NCI-H146 treated with DMSO at 0.1 percent for 48 hours (cell line): ENCODE measurements at regions not wholly inside any gene's neighbourhood (a gene's known extent, or its start where the extent isn't known, plus 50 kb on each side); places are given as distances from the start of the nearest gene placed in this dataset.

Experiments
- DNase-seq: peaks from one replicate; lab custom pipeline; 2025; ENCODE audit not compliant: unreplicated experiment; lab: John Stamatoyannopoulos, UW

- no peak for DNase-seq
These were observed 1394.7 kb downstream of the BRD1 start for GRCh38 chr22:48432781-48433518.

- DNase-seq: no peak
These were observed 1395.9 kb downstream of the BRD1 start for GRCh38 chr22:48431536-48432315.

- DNase-seq: no peak
These were observed 1396.7 kb downstream of the BRD1 start for GRCh38 chr22:48431014-48431413.

- no peak for DNase-seq
These were observed 1398.1 kb downstream of the BRD1 start for GRCh38 chr22:48429446-48430020.

- DNase-seq: no peak
These were observed 1398.9 kb downstream of the BRD1 start for GRCh38 chr22:48428631-48429371.

DNA sequence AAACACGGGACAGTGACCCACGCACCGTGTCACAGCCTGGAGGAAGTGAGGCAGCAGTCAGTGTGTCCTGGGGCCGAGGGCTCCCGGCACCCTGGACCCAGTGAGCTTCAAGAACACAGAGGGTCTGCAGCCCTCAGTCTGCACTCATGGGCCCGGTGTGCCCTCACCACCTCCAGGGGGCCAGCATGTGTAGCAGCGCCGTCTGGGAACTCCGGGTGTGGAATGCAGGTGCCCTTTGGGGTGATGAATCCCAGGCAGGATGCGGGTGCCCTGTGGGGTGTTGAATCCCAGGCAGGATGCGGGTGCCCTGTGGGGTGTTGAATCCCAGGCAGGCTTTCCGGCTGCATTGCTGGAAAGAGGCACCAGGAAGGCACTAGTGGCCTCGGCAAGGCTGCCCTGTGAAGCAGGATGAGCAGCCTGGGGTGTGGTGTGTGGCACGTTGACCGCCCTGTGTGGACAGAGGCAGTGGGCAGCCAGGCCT, 1399.9 kb downstream of the BRD1 start:
- DNase-seq: no peak

DNA sequence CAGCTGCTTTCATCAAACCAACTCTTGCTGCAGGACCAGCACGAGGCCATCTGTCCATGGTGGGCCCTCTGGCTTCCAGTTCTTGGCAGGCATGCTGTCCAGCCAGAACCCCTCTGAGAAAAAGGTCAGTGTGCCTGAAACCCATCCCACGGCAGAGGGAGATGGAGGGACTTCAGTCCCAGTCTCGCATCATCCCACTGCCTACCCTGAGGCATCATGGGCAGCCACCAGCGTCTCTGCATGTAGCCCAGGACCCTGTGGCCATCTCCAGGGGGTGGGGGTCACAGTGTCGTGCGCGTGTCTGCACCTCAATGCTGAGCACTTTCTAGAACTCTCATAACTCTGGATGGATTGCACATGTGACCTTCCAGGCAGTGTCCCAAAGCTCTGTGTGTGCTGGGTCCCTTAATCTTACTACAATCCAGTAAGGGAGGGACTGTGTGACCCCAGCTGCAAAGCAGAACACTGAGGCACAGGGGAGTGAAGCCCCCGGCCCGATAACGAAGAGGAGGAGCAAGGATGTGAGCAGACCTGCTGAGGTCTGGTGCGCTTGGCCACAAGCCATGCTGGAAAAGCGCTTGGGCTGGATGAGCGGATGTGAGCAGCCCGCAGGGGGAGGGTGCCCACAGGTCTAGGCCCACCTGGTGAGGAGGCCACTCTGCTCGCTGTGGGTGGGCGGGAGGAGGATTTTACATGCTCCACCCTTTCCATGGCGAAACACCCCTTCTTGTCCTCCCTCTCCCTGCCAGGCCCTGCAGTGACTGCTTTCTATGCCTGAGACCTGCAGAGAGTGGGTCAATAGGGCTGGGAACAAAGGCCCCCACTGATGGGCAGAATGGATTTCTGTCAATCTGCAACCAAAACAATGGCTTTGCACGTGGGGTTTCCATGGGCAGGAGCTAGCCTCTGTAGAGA, 1401.0 kb downstream of the BRD1 start:
- DNase-seq: no peak

- no peak for DNase-seq
These were observed 1402.0 kb downstream of the BRD1 start for GRCh38 chr22:48425641-48426040.

GRCh38 chr22:48425091-48425506, 1402.6 kb downstream of the BRD1 start:
- no peak for DNase-seq

- no peak for DNase-seq
These were observed 1403.0 kb downstream of the BRD1 start for GRCh38 chr22:48424661-48425060.

- no peak for DNase-seq
These were observed 1403.5 kb downstream of the BRD1 start for GRCh38 chr22:48424201-48424627.

- DNase-seq: no peak
These were observed 1404.2 kb downstream of the BRD1 start for GRCh38 chr22:48423481-48423911.

DNA sequence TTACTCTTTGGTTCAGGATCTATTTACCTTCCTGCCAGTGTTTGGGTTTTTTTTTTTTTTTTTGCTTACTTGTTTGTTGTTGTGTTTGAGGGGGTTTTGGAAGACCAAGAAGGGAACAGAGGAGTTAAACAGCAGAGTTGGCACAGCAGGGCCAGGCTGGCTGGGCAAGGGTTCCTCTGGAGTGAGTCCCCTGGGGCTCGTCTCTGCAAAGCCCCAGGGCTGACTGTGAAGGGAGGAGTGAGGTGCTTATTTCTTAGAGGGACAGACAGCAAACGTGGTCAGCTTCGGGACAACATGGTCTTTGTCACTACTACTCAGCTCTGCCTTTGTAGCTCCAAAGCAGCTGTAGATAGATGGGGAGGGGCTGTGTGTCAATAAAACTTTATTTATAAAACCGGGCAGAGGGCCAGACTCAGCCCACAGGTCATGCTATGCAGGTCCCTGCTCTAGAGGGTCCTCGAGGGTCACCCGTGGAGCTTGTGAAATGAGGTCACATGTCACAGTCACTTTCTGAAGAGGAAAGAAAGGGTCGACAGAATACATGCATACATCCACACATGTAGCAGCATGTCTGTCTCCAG, 1404.7 kb downstream of the BRD1 start:
- no peak for DNase-seq

DNA sequence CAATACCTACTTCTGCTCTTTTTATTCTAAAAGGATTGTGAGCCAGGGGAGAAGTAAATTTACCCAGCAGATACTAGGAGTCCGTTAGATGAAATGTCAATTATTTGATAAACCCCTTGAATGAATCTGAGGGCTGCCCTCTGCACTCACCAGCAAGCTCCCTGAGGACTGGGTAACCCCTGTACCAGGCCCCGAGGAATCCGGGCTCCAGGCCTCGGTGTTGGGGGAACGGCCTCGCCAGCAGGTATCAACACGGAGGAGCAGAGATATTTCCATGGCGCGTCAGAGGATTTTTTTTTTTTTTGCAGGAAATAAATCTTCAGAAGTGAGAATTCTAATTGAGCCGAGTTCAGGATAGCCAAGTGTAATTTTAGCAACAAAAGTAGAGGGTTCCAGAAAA, 1408.8 kb downstream of the BRD1 start:
- DNase-seq: no peak

- no peak for DNase-seq
These were observed 1410.2 kb downstream of the BRD1 start for GRCh38 chr22:48417225-48418070.

GRCh38 chr22:48416396-48417224, 1411.1 kb downstream of the BRD1 start:
- DNase-seq: no peak

DNA sequence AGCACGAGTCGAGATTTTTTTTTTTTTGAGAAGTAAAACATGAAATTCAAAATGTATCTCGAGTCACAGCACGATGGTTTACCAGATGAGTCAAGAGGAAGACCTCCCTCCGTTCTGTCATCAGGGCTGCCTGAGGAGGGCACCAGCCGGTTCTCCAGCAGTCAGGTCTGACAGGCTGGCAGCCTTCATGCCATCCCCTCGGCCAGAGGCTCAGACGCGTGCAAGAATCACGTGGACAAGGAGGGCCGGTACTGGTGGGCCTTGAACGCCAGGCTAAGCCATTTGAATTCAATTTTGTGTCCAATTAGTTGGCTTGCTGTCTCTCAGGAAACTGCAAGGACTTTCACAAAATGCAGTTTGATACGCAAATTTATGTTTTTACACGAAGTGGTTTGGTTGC, 1412.2 kb downstream of the BRD1 start:
- DNase-seq: no peak

DNA sequence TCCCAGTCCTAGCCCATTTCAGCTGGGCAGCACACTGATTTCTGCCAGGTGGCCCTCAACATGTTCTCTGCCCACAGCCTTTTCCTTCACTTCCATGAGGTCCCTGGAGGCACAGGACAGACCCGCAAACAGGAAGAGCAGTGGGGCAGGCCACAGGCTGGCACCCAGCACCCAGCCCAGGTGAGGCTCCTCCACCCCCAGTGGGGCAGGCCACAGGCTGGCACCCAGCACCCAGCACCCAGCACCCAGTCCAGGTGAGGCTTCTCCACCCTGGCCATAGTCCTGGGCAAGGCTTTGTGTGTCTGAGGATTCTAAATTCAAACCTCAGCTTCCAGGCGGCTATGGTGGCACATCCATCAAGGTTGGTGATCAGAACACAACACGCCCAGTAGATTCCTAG, 1413.0 kb downstream of the BRD1 start:
- DNase-seq: no peak
